Colonic mucosa (tissue), 4 donors: ENCODE measurements at regions not wholly inside any gene's neighbourhood (a gene's known extent, or its start where the extent isn't known, plus 50 kb on each side); places are given as distances from the start of the nearest gene placed in this dataset.

ENCODE experiments used
- DNase-seq: peaks from one replicate; pipeline ENCODE4 v3.0.0-alpha.2; 2020
- H3K27ac ChIP-seq: fragments of 200-600 bp; one replicate; pipeline ENCODE4 v1.8.0; 2021
- H3K27me3 ChIP-seq: fragments of 200-600 bp; one replicate; pipeline ENCODE4 v1.8.0; 2021
- H3K36me3 ChIP-seq: fragments of 200-600 bp; one replicate; pipeline ENCODE4 v1.8.0; 2021
- H3K4me1 ChIP-seq: fragments of 200-600 bp; one replicate; pipeline ENCODE4 v1.8.0; 2021; ENCODE audit warnings: mild to moderate bottlenecking
- H3K4me3 ChIP-seq: fragments of 200-600 bp; one replicate; pipeline ENCODE4 v1.8.0; 2021
- H3K9ac ChIP-seq, 2 donors: one replicate each; pipeline ENCODE4 v1.7.0; 2013; ENCODE audit warnings: control low read depth in 2 of 2, low read depth in 2 of 2, low read length in 2 of 2
- H3K9me3 ChIP-seq: fragments of 200-600 bp; one replicate; pipeline ENCODE4 v1.8.0; 2021
- intact Hi-C: fragments of 100-400 bp; cut with DNase I; formaldehyde crosslinking; loops from one replicate; pipeline ENCODE4 v1.14.1; 2022
- TF ChIP-seq, protein P1 (sequence below): fragments of 200-600 bp; IDR thresholded peaks from one replicate; pipeline ENCODE4 v1.8.0; 2022; ENCODE audit warnings: antibody characterized with exemption, mild to moderate bottlenecking
- donor health status: healthy.
- donor health status: DM: no; HTN: no; CAD: no.
- donor health status: DM: no; HTN: no; CAD: no.

GRCh38 chr2:75325594-75325993 lies 126.3 kb upstream of the TACR1 start:
- no peak overlapping the region for H3K9ac ChIP-seq
- no peak overlapping the region for H3K27ac ChIP-seq
- no peaks in the 10 kb centered on the region for H3K36me3 ChIP-seq
- no peaks in the 10 kb centered on the region for H3K4me1 ChIP-seq
- H3K9me3 ChIP-seq = no peaks in the 10 kb centered on the region
- DNase-seq = no peak
- TF ChIP-seq, protein P1, sequence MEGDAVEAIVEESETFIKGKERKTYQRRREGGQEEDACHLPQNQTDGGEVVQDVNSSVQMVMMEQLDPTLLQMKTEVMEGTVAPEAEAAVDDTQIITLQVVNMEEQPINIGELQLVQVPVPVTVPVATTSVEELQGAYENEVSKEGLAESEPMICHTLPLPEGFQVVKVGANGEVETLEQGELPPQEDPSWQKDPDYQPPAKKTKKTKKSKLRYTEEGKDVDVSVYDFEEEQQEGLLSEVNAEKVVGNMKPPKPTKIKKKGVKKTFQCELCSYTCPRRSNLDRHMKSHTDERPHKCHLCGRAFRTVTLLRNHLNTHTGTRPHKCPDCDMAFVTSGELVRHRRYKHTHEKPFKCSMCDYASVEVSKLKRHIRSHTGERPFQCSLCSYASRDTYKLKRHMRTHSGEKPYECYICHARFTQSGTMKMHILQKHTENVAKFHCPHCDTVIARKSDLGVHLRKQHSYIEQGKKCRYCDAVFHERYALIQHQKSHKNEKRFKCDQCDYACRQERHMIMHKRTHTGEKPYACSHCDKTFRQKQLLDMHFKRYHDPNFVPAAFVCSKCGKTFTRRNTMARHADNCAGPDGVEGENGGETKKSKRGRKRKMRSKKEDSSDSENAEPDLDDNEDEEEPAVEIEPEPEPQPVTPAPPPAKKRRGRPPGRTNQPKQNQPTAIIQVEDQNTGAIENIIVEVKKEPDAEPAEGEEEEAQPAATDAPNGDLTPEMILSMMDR = no peak
- intact Hi-C loops = no loop called here
- no peaks in the 10 kb centered on the region for H3K27me3 ChIP-seq
- H3K4me3 ChIP-seq = no peak overlapping the region

GRCh38 chr2:75324861-75325284 lies 125.6 kb upstream of the TACR1 start:
- intact Hi-C loops = no loop called here
- H3K9ac ChIP-seq = no peak overlapping the region
- H3K9me3 ChIP-seq = no peaks in the 10 kb centered on the region
- H3K4me3 ChIP-seq = no peak overlapping the region
- no peak overlapping the region for H3K27ac ChIP-seq
- TF ChIP-seq, protein P1 = no peak
- no peaks in the 10 kb centered on the region for H3K4me1 ChIP-seq
- no peaks in the 10 kb centered on the region for H3K27me3 ChIP-seq
- DNase-seq = no peak
- no peaks in the 10 kb centered on the region for H3K36me3 ChIP-seq

DNA sequence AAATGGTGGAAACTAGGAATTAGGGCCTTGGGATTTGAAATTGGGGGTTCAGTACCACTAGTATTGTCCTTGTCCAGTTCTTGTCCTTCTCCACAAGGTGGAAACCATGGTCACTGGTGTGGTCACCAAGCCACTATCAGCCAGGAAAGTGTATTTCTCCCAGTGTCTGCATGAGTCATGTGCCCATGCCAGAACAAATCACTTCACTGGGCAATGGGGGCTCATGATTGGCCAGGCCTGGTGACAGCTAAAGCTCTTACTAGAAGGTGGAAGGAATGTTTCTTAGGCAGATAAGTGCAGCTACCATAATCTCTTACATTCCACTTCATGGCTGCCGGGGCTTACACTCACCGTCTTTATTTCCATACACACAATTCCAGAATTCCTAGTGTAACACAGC lies 124.8 kb upstream of the TACR1 start:
- H3K27me3 ChIP-seq = no peaks in the 10 kb centered on the region
- TF ChIP-seq, protein P1 = no peak
- no peaks in the 10 kb centered on the region for H3K4me1 ChIP-seq
- no peaks in the 10 kb centered on the region for H3K9me3 ChIP-seq
- H3K4me3 ChIP-seq = no peak overlapping the region
- no peaks in the 10 kb centered on the region for H3K36me3 ChIP-seq
- intact Hi-C loops = no loop called here
- DNase-seq = no peak
- no peak overlapping the region for H3K9ac ChIP-seq
- no peak overlapping the region for H3K27ac ChIP-seq

- intact Hi-C loops = no loop called here
- H3K4me3 ChIP-seq = no peak overlapping the region
- no peaks in the 10 kb centered on the region for H3K4me1 ChIP-seq
- TF ChIP-seq, protein P1 = no peak
- no peaks in the 10 kb centered on the region for H3K27me3 ChIP-seq
- no peak overlapping the region for H3K9ac ChIP-seq
- H3K27ac ChIP-seq = no peak overlapping the region
- no peaks in the 10 kb centered on the region for H3K9me3 ChIP-seq
- DNase-seq = no peak
- no peaks in the 10 kb centered on the region for H3K36me3 ChIP-seq
These were observed 122.2 kb upstream of the TACR1 start for GRCh38 chr2:75321599-75321922.

DNA sequence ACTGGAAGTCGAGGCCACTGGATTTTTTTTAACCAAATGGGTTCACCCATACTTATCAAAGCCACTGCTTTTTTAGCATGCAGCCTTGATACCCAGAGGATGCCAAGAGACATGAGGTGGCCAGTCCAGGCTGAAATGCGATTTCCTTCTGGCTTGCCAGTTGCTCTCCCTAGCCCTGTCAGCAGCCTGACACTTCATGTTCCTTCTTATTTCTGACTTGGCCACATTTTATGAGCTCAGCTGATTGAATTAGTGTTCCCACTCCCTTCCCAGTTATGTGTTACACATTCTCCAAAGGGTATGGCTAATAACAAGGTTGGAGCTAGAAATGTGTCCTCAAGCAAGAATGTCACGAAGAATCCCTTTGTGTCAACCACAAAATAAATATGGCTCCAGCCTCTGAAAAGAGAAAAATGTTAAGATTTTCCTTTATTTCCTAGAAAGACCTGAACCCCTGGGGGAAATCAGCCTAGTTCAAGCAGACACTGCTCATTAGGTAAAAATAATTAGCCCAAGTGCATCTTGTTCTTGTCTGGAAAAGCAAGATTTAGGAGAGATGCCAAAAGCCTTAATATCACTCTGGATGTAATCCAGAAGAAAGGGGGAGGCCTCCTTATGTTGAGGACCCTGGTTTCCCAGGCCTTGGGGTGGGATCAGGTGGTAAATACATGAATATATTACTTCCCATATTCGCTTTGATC lies 121.7 kb upstream of the TACR1 start:
- Histone ChIP-seq H3K4me3 (no peak overlapping the region), H3K4me1 (no peaks in the 10 kb centered on the region), H3K9me3 (no peaks in the 10 kb centered on the region), H3K9ac (no peak overlapping the region), H3K27ac (no peak overlapping the region), H3K36me3 (no peaks in the 10 kb centered on the region), H3K27me3 (no peaks in the 10 kb centered on the region)
- TF ChIP-seq, protein P1 = no peak
- no peak for DNase-seq
- intact Hi-C loops = no loop called here
